Sciatic nerve (tissue), 2 donors: ENCODE measurements at regions not wholly inside any gene's neighbourhood (a gene's known extent, or its start where the extent isn't known, plus 50 kb on each side); places are given as distances from the start of the nearest gene placed in this dataset.
"Not testable (repeated sequence)": the region's sequence is repeated elsewhere in the genome, so short reads cannot be mapped to it uniquely, and the experiment has no call there.

Source experiments
- ATAC-seq: fragments of 200-7000 bp; cut with Tn5 transposase; one replicate; pipeline ENCODE4 v1.9.1; 2020; ENCODE audit warnings: mild to moderate bottlenecking, moderate library complexity
- DNase-seq: peaks from one replicate; pipeline ENCODE4 v3.0.0-alpha.2; 2020; ENCODE audit warnings: low spot score
- intact Hi-C: fragments of 100-400 bp; cut with DNase I; formaldehyde crosslinking; loops from one replicate; pipeline ENCODE4 v1.14.2; 2022
- donor health status: DM: no; HTN: no; CAD: no.
- donor health status: DM: no; HTN: no; CAD: no.

- no peak for ATAC-seq
- no peak for DNase-seq
- intact Hi-C loops = no loop called here
These were observed 89.3 kb upstream of the PITRM1 start for GRCh38 chr10:3261921-3262320.

GRCh38 chr10:3260066-3260834, 87.7 kb upstream of the PITRM1 start:
- intact Hi-C loops = no loop called here
- DNase-seq = no peak
- no peak for ATAC-seq

GRCh38 chr10:3259499-3259898, 86.9 kb upstream of the PITRM1 start:
- intact Hi-C loops = no loop called here
- ATAC-seq (no peak), DNase-seq (no peak)

- no peak for ATAC-seq
- intact Hi-C loops = no loop called here
- no peak for DNase-seq
These were observed 85.8 kb upstream of the PITRM1 start for GRCh38 chr10:3258394-3258793.

GRCh38 chr10:3255616-3256015, 83.0 kb upstream of the PITRM1 start:
- peak; percentile 54 for ATAC-seq
- intact Hi-C loops = no loop called here
- DNase-seq = no peak

- ATAC-seq (peak; percentile 87), DNase-seq (no peak)
- intact Hi-C loops = no loop called here
These were observed 82.5 kb upstream of the PITRM1 start for GRCh38 chr10:3255075-3255474.

GRCh38 chr10:3253974-3254373, 81.4 kb upstream of the PITRM1 start:
- ATAC-seq, intact Hi-C loops, DNase-seq: not testable (repeated sequence)

- ATAC-seq (no peak), DNase-seq (no peak)
- intact Hi-C loops = no loop called here
These were observed 78.6 kb upstream of the PITRM1 start for GRCh38 chr10:3251172-3251571.

- DNase-seq = no peak
- ATAC-seq = peak; percentile 13
- intact Hi-C loops = loop anchor here (10.0 kb wide), 1 partner anchor 525 kb away; no protein-coding TSS in a partner anchor
These were observed 76.8 kb upstream of the PITRM1 start for GRCh38 chr10:3249307-3249889.

- DNase-seq = no peak
These were observed 76.1 kb upstream of the PITRM1 start for GRCh38 chr10:3248526-3249306.

GRCh38 chr10:3245395-3245794, 72.8 kb upstream of the PITRM1 start:
- intact Hi-C loops = loop anchor here (10.0 kb wide), 1 partner anchor 529 kb away; no protein-coding TSS in a partner anchor
- no peak for DNase-seq
- no peak for ATAC-seq

More at GRCh38 chr10:3248526-3249306, 76.1 kb upstream of the PITRM1 start:
- intact Hi-C loops = loop anchor here (10.0 kb wide), 1 partner anchor 526 kb away; no protein-coding TSS in a partner anchor
- peak; percentile 97 for ATAC-seq

- intact Hi-C loops = loop anchor here (10.0 kb wide), 1 partner anchor 533 kb away; no protein-coding TSS in a partner anchor
- no peak for DNase-seq
- no peak for ATAC-seq
These were observed 69.5 kb upstream of the PITRM1 start for GRCh38 chr10:3241967-3242650.

GRCh38 chr10:3241274-3241921, 68.8 kb upstream of the PITRM1 start:
- DNase-seq (no peak), ATAC-seq (peak; percentile 10)
- intact Hi-C loops = loop anchor here (10.0 kb wide), 1 partner anchor 533 kb away; no protein-coding TSS in a partner anchor

- ATAC-seq (peak; percentile 9), DNase-seq (no peak)
- intact Hi-C loops = loop anchor here (5.0 to 10.0 kb wide), 2 partner anchors 535 to 1527 kb away; no protein-coding TSS in a partner anchor
These were observed 67.6 kb upstream of the PITRM1 start for GRCh38 chr10:3239920-3240894.

GRCh38 chr10:3239066-3239919, 66.7 kb upstream of the PITRM1 start:
- DNase-seq = peak; percentile 90
- intact Hi-C loops = loop anchor here (5.0 kb wide), 1 partner anchor 1528 kb away; no protein-coding TSS in a partner anchor

GRCh38 chr10:3238115-3238871, 65.7 kb upstream of the PITRM1 start:
- intact Hi-C loops = loop anchor here (5.0 kb wide), 1 partner anchor 1529 kb away; no protein-coding TSS in a partner anchor
- DNase-seq = no peak

More at GRCh38 chr10:3239066-3239919, 66.7 kb upstream of the PITRM1 start:
- ATAC-seq = peak; percentile 87

More at GRCh38 chr10:3238115-3238871, 65.7 kb upstream of the PITRM1 start:
- ATAC-seq = no peak
